Activated CD8-positive, alpha-beta memory T cell treated with anti-CD3 and anti-CD28 coated beads, Interleukin-2, amount 50 U/mL, for 1 hour (primary cell): ENCODE measurements at regions not wholly inside any gene's neighbourhood (a gene's known extent, or its start where the extent isn't known, plus 50 kb on each side); places are given as distances from the start of the nearest gene placed in this dataset.
A peak's percentile ranks its signal among the peaks of the same experiment; 100 is the strongest.
"Not testable (repeated sequence)": the region's sequence is repeated elsewhere in the genome, so short reads cannot be mapped to it uniquely, and the experiment has no call there.

Source experiments
- DNase-seq: peaks from one replicate; pipeline ENCODE4 v3.0.0-alpha.2; 2020; ENCODE audit errors: extremely low read depth

DNA sequence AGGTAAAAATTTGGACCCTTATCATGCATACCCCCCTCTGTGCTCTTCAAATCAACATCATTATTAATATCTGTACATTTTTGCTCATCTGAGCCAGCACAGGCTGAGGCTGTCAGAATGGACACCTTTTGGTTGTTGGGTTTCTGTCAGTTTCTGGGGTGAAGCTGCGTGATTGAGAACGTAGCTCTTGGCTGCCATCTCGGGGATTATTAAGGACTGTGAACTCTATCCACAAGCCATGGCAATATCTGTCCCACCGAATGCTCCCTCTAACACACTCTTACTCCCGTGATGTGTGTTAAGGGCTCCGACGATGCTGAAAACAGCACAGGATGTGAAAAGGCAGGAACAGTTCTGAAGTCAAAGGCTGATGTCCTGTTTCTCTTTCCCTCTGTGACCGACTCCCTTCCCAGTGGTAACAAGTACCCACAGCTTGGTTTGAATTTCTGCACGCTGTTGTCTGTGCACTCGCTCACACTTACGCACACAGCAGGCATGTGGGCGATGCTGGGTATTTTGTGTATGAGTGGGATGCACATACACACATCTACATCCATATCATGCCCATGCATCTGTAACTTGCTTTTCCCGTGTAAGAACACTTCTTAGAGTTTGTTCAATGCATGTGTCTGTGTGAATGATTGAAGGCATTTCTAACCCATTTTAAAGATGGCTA, 405.6 kb downstream of the TMEM121 start:
- no peak for DNase-seq

DNA sequence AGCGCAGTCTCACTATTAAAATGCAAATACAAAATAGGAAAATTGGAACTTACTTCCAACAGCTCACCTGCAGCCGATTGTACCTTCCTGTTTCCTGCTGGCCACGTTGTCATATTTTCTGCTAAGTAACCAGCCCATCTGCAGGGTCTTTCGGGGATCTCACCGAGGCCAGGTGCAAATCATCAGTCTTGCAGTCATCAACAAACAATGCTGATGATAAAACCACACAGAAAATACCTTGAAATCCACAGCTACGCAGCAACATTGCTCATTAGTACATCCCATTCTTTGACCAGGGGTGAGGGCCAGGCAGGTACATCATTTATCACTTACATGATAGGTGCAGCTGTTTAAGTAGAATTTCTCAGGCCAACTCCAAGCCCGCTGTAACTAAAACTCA, 406.9 kb downstream of the TMEM121 start:
- DNase-seq, result no peak

- no peak for DNase-seq
These were observed 409.0 kb downstream of the TMEM121 start for GRCh38 chr14:105935384-105935783.

GRCh38 chr14:105937253-105938054, 411.1 kb downstream of the TMEM121 start:
- DNase-seq, result no peak

- no peak for DNase-seq
These were observed 411.9 kb downstream of the TMEM121 start for GRCh38 chr14:105938055-105938863.

- no peak for DNase-seq
These were observed 412.6 kb downstream of the TMEM121 start for GRCh38 chr14:105938959-105939358.

DNA sequence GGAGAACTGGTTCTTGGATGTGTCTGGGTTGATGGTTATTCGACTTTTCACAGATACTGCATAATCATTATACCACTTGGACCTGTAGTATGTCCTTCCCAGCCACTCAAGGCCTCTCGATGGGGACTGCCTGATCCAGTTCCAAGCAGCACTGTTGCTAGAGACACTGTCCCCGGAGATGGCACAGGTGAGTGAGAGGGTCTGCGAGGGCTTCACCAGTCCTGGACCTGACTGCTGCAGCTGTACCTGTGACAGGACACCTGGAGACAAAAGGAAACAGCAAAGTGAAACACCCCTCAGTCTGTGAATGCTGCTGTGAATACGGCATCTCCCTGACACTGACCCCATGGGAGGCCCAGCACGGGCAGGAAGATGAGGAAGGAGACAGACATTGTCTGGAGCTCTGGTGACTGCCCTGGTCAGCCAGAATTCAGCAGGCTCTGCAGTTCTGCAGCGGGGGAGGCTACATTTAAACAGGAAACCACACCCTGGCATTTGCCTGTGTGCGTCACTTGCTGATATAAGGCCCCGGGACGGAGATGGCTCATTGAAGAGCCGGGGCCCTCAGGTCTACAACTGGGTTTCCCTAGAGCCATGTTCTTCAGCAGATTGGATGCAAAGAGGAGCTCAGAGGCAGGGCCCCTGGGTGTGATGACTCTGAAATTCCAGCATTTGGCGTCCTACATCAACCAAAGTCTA, 413.6 kb downstream of the TMEM121 start:
- DNase-seq, result no peak

DNA sequence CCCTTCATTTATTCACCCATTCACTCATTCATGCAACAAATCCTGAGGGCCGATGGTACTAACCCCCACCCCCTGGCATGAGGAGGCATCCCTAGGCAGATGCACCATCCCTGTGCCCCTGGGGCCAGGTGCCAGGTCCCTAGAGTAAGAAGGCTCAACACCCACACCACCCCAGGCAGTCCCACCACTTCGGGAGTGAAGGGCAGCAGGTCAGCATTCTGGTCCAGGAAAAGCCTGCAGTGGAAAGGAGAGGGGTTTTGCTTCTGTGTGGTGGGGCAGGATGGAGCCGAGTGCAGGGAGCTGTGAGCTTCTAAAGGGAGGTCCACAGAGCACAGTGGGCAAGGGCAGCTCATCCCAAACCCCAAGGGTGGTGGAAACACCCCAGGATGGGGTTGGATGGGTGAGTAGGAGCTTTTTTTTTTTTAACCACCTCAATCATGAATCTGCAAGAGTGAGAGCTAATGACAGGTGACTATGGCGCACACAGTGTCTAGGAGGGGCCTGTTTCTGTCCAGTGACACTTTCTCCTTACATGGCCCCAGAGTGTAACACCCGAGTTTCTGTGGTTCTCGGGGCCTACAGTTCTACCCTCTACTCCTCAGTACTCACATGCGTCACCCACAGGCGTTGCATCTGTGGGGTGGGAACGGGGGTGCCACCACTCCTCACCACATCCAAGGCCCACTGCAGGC, 414.3 kb downstream of the TMEM121 start:
- DNase-seq, result no peak

- DNase-seq, result no peak
These were observed 415.1 kb downstream of the TMEM121 start for GRCh38 chr14:105941226-105942166.

DNA sequence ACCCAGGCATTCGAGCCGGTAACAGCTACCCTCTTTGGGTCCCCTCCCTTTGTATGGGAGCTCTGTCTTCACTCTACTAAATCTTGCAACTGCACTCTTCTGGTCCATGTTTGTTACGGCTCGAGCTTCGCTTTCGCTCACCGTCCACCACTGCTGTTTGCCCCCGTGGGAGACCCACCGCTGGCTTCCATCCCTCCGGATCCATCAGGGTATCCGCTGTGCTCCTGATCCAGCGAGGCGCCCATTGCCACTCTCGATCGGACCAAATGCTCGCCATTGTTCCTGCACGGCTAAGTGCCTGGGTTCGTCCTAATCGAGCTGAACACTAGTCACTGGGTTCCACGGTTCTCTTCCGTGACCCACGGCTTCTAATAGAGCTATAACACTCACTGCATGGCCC, 416.3 kb downstream of the TMEM121 start:
- not testable (repeated sequence) for DNase-seq

GRCh38 chr14:105943973-105944602, 417.7 kb downstream of the TMEM121 start:
- no peak for DNase-seq

DNA sequence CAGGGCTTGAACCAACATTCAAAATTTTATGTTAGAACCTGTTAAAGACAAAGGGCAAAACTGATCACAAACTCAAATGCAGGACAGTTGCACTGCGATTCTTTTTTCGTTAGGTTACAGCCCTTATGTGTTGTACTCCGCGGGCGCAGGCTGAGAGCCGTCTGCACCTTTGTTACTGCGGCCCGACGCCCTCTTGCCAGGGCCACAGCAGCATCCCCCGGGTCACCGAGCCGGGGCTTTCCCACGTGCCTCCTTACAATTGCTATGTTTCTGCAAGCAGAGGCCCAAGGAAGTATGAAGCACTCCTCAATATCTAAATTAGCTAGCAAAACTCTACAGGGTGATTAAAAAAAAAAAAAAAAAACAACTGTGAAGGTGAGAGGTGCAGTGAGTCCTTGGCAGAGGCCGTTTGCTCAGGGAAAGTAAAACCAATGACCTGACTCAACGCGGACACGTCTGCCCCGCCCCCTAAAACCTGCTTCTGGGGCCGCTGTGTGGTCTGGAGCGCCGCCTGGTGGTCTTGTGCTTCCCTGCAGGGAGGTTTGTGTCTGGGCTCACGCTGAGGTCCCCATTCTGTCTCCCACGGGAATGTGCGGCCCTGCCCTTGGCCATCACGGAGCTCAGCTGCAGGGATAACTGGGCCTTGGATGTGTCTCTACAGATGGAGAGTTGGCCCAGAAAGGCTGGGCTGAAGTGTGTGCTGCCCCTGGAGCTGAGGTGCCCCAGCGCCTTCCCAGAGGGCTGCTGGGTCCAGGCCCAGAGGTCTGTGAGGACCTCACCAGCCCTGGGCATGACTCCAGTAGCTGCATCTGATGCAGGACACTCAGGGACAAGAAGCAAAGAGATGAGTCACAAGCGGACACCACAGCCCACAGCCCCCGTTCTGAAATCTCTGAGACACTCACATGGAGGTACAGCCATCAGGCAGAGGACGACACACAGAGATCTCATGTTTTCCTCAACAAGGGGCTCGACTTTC, 418.5 kb downstream of the TMEM121 start:
- DNase-seq, result peak; percentile 54

GRCh38 chr14:105945896-105946295, 419.5 kb downstream of the TMEM121 start:
- no peak for DNase-seq

- DNase-seq, result no peak
These were observed 421.2 kb downstream of the TMEM121 start for GRCh38 chr14:105947599-105947998.

- DNase-seq, result not testable (repeated sequence)
These were observed 422.6 kb downstream of the TMEM121 start for GRCh38 chr14:105948955-105949354.

- not testable (repeated sequence) for DNase-seq
These were observed 424.0 kb downstream of the TMEM121 start for GRCh38 chr14:105950364-105950892.

GRCh38 chr14:105951399-105951798, 425.0 kb downstream of the TMEM121 start:
- DNase-seq, result no peak

DNA sequence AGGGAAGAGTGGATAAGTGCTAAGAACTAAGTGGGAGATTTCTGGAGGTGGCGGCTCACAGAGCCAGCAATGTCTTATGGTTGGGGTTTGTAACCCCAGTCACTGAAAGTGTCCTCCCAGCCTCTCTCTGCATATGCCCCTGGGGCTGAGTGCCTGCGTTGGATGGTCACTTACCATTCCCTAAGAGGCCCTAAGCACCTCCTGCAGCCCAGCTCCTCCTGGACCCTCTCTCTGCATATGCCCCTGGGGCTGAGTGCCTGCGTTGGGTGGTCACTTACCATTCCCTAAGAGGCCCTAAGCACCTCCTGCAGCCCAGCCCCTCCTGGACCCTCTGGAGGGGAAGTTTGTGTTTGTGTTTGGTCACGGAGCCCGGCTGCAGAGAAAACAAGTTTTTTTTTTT, 425.8 kb downstream of the TMEM121 start:
- DNase-seq, result no peak
